Spleen (tissue), 11 donors: ENCODE measurements at regions not wholly inside any gene's neighbourhood (a gene's known extent, or its start where the extent isn't known, plus 50 kb on each side); places are given as distances from the start of the nearest gene placed in this dataset.

Experiments
- DNase-seq: peaks from one replicate; pipeline ENCODE4 v3.0.0-alpha.2; 2020
- H3K27ac ChIP-seq, 8 donors: fragments of 200-600 bp; sonication (generic) in 7 of 8; 1 replicate in 4 of 8; 2 replicates in 4 of 8; pipeline versions ENCODE4 v1.5.0 to v1.8.0; 2016 to 2021; ENCODE audit warnings: inconsistent platforms in 4 of 8, mild to moderate bottlenecking in 4 of 8, moderate library complexity in 1 of 8
- H3K27me3 ChIP-seq, 7 donors: fragments of 200-600 bp; sonication (generic) in 6 of 7; replicated peaks in 1 of 7; 1 replicate in 4 of 7; 2 replicates in 3 of 7; pipeline versions ENCODE4 v1.5.0 to v1.8.0; 2016 to 2021; ENCODE audit warnings: inconsistent platforms in 3 of 7, mild to moderate bottlenecking in 1 of 7
- H3K36me3 ChIP-seq, 6 donors: fragments of 200-600 bp; sonication (generic) in 5 of 6; 1 replicate in 4 of 6; 2 replicates in 2 of 6; pipeline versions ENCODE4 v1.5.0 to v1.8.0; 2016 to 2021; ENCODE audit warnings: inconsistent platforms in 2 of 6
- H3K4me1 ChIP-seq, 6 donors: fragments of 200-600 bp; sonication (generic) in 5 of 6; 1 replicate in 3 of 6; 2 replicates in 3 of 6; pipeline versions ENCODE4 v1.5.0 to v1.8.0; 2016 to 2021; ENCODE audit warnings: inconsistent platforms in 3 of 6
- H3K4me3 ChIP-seq, 8 donors: fragments of 200-600 bp; sonication (generic) in 7 of 8; 1 replicate in 4 of 8; 2 replicates in 4 of 8; pipeline versions ENCODE4 v1.5.0 to v1.8.0; 2016 to 2021; ENCODE audit warnings: inconsistent platforms in 4 of 8, mild to moderate bottlenecking in 4 of 8, moderate library complexity in 2 of 8
- H3K9me3 ChIP-seq, 8 donors: fragments of 200-600 bp; sonication (generic) in 7 of 8; 1 replicate in 4 of 8; 2 replicates in 4 of 8; pipeline versions ENCODE4 v1.5.0 to v1.8.0; 2016 to 2021; ENCODE audit warnings: inconsistent platforms in 4 of 8
- POLR2A ChIP-seq, 3 donors: fragments of 450-650 bp; IDR thresholded peaks; one replicate each; pipeline ENCODE4 v1.5.1; 2017; ENCODE audit warnings: antibody characterized with exemption in 3 of 3, mild to moderate bottlenecking in 1 of 3
- POLR2AphosphoS5 ChIP-seq, 3 donors: sonication (generic); formaldehyde crosslinking; IDR thresholded peaks; one replicate each; pipeline ENCODE4 v1.5.1; 2017; ENCODE audit warnings: antibody characterized with exemption in 3 of 3
- WGBS, 5 donors: extraction: QIAGEN DNeasy Blood & Tissue Kit in 3 of 5; methylation state at CpG; one replicate each; pipeline versions ENCODE4 v1.1.5 to v1.1.7; 2013 to 2018; 5-methylcytosine and 5-hydroxymethylcytosine counted together
- intact Hi-C: fragments of 100-400 bp; cut with DNase I; formaldehyde crosslinking; loops from one replicate; pipeline ENCODE4 v1.15.0; 2023; ENCODE audit warnings: low total_unique reads
- TF ChIP-seq, protein P1 (sequence below), 11 experiments: fragments of 200-600 bp in 7 of 11; fragments of 450-650 bp in 4 of 11; sonication (generic) in 4 of 11; IDR thresholded peaks in 8 of 11; conservative IDR thresholded peaks in 3 of 11; 1 replicate in 7 of 11; 2 replicates in 4 of 11; pipeline versions ENCODE4 v1.4.0 to v1.8.0; 2016 to 2021; ENCODE audit warnings: antibody characterized with exemption in 11 of 11, inconsistent platforms in 4 of 11, mild to moderate bottlenecking in 1 of 11
- donor health status: healthy with polysubstance abuse.
- donor health status: DM: no; HTN: no; CAD: no; lungs with moderate emphysema.
- donor health status: DM: no; HTN: no; CAD: no.
- donor health status: Bipolar disorder and iron deficiency.
- donor health status: healthy.
- donor health status: DM: no; HTN: no; CAD: no.
- donor health status: DM: yes; HTN: yes; CAD: no.

DNA sequence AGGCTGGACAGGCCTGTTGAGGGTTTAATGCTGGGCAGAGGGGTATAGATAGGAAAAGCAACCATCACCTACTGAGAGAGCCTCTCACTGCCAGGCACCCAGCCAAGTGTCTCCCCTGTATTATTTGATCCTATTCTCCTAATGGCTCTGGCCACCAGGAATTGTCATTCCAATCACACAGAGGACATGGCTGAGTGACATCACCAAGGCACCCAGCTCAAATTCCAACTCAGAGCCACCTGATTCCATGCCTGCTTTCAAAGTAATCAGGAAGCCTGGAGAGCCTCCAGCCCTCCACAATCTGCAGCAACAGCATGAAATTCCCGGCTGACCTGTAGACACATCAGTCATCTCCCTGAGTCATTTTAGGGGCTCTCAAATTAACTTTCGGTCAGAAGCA lies 368.9 kb upstream of the C16orf82 start:
- Histone ChIP-seq H3K36me3 (no peaks in the 10 kb centered on the region), H3K27ac (no peak overlapping the region), H3K9me3 (peaks cover 0 to 32% (median 5%) of the 10 kb centered on the region in 8 donors), H3K27me3 (peaks cover 0 to 58% (median 2%) of the 10 kb centered on the region in 7 donors), H3K4me1 (no peaks in the 10 kb centered on the region), H3K4me3 (no peak overlapping the region)
- no peak for DNase-seq
- intact Hi-C loops: no loop called here
- no peak for TF ChIP-seq POLR2A (IDR thresholded peaks at IDR 0.05)
- WGBS, 5 donors: 74 to 91% (median 81%) methylated on average over 2 of the region's 2 CpGs

DNA sequence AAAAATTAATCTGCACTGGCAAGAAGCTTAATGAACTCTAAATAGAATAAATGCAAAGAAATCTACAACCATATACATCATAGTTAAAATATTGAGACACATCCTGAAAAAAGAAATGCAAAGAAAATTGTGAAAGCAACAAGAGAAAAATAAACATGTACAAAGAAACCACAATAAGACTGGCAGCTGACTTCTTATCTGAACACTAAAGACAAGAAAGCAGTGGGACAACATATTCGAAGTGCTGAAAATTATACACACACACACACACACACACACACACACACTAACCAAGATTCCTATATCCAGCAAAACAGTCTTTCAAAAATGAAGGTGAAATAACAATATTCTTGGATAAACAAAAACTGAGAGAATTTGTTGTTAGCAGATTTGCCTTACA lies 366.5 kb upstream of the C16orf82 start:
- no peaks in the 10 kb centered on the region for H3K36me3 ChIP-seq
- H3K4me3 ChIP-seq: no peak overlapping the region
- peaks cover 0 to 23% (median 5%) of the 10 kb centered on the region in 8 donors for H3K9me3 ChIP-seq
- H3K27me3 ChIP-seq: peaks cover 0 to 58% (median 2%) of the 10 kb centered on the region in 7 donors
- intact Hi-C loops: no loop called here
- H3K4me1 ChIP-seq: no peaks in the 10 kb centered on the region
- 73 to 95% (median 74%) methylated on average over 1 of the region's 1 CpG for WGBS, 5 donors
- no peak for DNase-seq
- no peak overlapping the region for H3K27ac ChIP-seq
- TF ChIP-seq POLR2A (IDR thresholded peaks at IDR 0.05): no peak
- TF ChIP-seq POLR2AphosphoS5 (IDR thresholded peaks at IDR 0.05): no peak
- TF ChIP-seq, protein P1, sequence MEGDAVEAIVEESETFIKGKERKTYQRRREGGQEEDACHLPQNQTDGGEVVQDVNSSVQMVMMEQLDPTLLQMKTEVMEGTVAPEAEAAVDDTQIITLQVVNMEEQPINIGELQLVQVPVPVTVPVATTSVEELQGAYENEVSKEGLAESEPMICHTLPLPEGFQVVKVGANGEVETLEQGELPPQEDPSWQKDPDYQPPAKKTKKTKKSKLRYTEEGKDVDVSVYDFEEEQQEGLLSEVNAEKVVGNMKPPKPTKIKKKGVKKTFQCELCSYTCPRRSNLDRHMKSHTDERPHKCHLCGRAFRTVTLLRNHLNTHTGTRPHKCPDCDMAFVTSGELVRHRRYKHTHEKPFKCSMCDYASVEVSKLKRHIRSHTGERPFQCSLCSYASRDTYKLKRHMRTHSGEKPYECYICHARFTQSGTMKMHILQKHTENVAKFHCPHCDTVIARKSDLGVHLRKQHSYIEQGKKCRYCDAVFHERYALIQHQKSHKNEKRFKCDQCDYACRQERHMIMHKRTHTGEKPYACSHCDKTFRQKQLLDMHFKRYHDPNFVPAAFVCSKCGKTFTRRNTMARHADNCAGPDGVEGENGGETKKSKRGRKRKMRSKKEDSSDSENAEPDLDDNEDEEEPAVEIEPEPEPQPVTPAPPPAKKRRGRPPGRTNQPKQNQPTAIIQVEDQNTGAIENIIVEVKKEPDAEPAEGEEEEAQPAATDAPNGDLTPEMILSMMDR (IDR thresholded peaks at IDR 0.05 in 8 of 11, conservative IDR thresholded peaks at IDR 0.05 in 3 of 11): no peak

DNA sequence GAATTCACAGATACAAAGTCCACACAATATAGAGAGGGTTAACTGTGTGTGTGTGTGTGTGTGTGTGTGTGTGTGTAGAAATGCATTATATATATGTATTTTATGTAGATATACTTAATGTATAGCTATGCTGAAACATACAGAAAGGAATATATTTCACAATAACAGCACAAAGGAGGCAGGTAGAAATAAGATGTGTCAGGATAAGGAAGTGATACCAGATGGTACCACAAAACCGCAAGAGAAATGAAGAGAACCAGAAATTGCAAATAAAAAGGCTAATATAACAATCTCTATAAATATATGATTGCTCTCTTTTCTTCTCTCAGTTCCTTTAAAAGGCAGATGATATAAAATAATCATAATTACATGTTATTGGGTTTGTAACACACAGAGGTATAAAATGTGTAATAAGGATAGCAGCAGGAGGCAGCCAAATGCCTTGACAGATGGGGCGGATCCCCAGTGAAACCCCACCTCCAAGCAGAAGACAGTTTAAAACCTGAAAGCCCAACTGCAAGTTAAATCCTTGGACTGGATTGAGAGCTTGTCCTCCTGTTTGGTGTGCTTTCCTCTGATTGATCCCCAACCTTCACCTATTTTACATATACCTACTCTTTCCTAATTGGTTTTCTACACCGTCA lies 365.4 kb upstream of the C16orf82 start:
- H3K27ac ChIP-seq: no peak overlapping the region
- intact Hi-C loops: no loop called here
- H3K27me3 ChIP-seq: peaks cover 0 to 58% (median 2%) of the 10 kb centered on the region in 7 donors
- no peaks in the 10 kb centered on the region for H3K4me1 ChIP-seq
- peaks cover 0 to 23% (median 5%) of the 10 kb centered on the region in 8 donors for H3K9me3 ChIP-seq
- H3K36me3 ChIP-seq: no peaks in the 10 kb centered on the region
- no peak for DNase-seq
- WGBS, 5 donors: 79 to 84% (median 81%) methylated on average over 3 of the region's 3 CpGs
- H3K4me3 ChIP-seq: no peak overlapping the region
- no peak for TF ChIP-seq POLR2A (IDR thresholded peaks at IDR 0.05)
- TF ChIP-seq, protein P1 (IDR thresholded peaks at IDR 0.05 in 8 of 11, conservative IDR thresholded peaks at IDR 0.05 in 3 of 11): no peak

DNA sequence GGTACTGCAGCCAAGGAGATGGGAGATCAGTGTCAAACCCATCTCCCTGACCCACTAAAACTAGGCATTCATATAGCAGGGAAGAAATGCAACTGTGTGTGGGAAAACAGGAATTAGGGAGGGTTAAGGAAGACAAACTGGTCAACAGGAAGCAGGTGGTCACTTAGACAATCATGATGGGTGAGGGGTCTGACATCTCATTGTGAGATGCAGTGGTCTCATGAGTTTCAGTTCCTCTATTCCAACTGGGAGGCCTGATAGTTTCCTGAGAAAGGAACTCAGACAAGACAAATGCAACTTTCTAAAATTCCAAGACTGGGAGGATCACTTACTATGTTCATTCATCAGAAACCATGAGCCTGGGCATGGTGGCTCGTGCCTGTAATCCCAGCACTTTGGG lies 361.4 kb upstream of the C16orf82 start:
- Histone ChIP-seq H3K36me3 (no peaks in the 10 kb centered on the region), H3K4me3 (no peak overlapping the region), H3K9me3 (peaks cover 0 to 8% (median 0%) of the 10 kb centered on the region in 8 donors), H3K4me1 (no peaks in the 10 kb centered on the region), H3K27me3 (peaks cover 0 to 59% (median 0%) of the 10 kb centered on the region in 7 donors), H3K27ac (no peak overlapping the region)
- intact Hi-C loops: no loop called here
- no peak for DNase-seq
- WGBS, 5 donors: 50 to 71% (median 60%) methylated on average over 1 of the region's 1 CpG
- no peak for TF ChIP-seq POLR2A (IDR thresholded peaks at IDR 0.05)
- TF ChIP-seq, protein P1 (IDR thresholded peaks at IDR 0.05 in 8 of 11, conservative IDR thresholded peaks at IDR 0.05 in 3 of 11): no peak
- TF ChIP-seq POLR2AphosphoS5 (IDR thresholded peaks at IDR 0.05): no peak
